WI38 (cell line): ENCODE measurements at regions not wholly inside any gene's neighbourhood (a gene's known extent, or its start where the extent isn't known, plus 50 kb on each side); places are given as distances from the start of the nearest gene placed in this dataset.

ENCODE experiments used
- H3K4me3 ChIP-seq: 2 replicates; pipeline ENCODE4 v1.5.1; 2011; ENCODE audit warnings: low read depth, mild to moderate bottlenecking, control low read depth, low read length
- CTCF ChIP-seq: IDR thresholded peaks from 2 replicates; pipeline ENCODE4 v1.5.1; 2012; ENCODE audit warnings: low read depth, mild to moderate bottlenecking, control low read depth, low read length

GRCh38 chr3:109899925-109900324, 562.6 kb upstream of the DPPA4 start:
- TF ChIP-seq CTCF, result no peak

GRCh38 chr3:109900783-109901182, 563.4 kb upstream of the DPPA4 start:
- no peak overlapping the region for H3K4me3 ChIP-seq
- TF ChIP-seq CTCF, result no peak

More at GRCh38 chr3:109899925-109900324, 562.6 kb upstream of the DPPA4 start:
- no peak overlapping the region for H3K4me3 ChIP-seq

GRCh38 chr3:109902549-109902948, 565.2 kb upstream of the DPPA4 start:
- no peak for TF ChIP-seq CTCF
- H3K4me3 ChIP-seq, result no peak overlapping the region

GRCh38 chr3:109903100-109903499, 565.8 kb upstream of the DPPA4 start:
- TF ChIP-seq CTCF, result no peak
- H3K4me3 ChIP-seq, result no peak overlapping the region

GRCh38 chr3:109910772-109911171, 573.4 kb upstream of the DPPA4 start:
- no peak for TF ChIP-seq CTCF
- no peak overlapping the region for H3K4me3 ChIP-seq

GRCh38 chr3:109918740-109919139, 581.4 kb upstream of the DPPA4 start:
- H3K4me3 ChIP-seq, result no peak overlapping the region
- TF ChIP-seq CTCF, result no peak

- TF ChIP-seq CTCF, result no peak
- H3K4me3 ChIP-seq, result no peak overlapping the region
Observed at GRCh38 chr3:109920749-109921148, 583.4 kb upstream of the DPPA4 start.
